Osteoblast (primary cell): ENCODE measurements at regions not wholly inside any gene's neighbourhood (a gene's known extent, or its start where the extent isn't known, plus 50 kb on each side); places are given as distances from the start of the nearest gene placed in this dataset.

Experiments
- DNase-seq: peaks from one replicate; pipeline ENCODE4 v3.0.0; 2011; ENCODE audit warnings: low spot score, mixed read lengths; ENCODE audit not compliant: insufficient read length; ENCODE audit errors: missing footprints
- H2AFZ ChIP-seq: 2 replicates; pipeline ENCODE4 v1.6.0; 2011; ENCODE audit warnings: mild to moderate bottlenecking, low read length
- H3K27ac ChIP-seq: 2 replicates; pipeline ENCODE4 v1.5.1; 2011; ENCODE audit warnings: mild to moderate bottlenecking, low read depth, low read length, moderate library complexity
- H3K27me3 ChIP-seq: 2 replicates; pipeline ENCODE4 v1.6.0; 2012; ENCODE audit warnings: mild to moderate bottlenecking, control low read depth, inconsistent platforms, low read length, moderate library complexity; ENCODE audit not compliant: insufficient read depth
- H3K36me3 ChIP-seq: 2 replicates; pipeline ENCODE4 v1.5.1; 2011; ENCODE audit warnings: mild to moderate bottlenecking, low read length, control low read depth, moderate library complexity; ENCODE audit not compliant: insufficient read depth
- H3K4me1 ChIP-seq: 2 replicates; pipeline ENCODE4 v1.5.1; 2011; ENCODE audit warnings: mild to moderate bottlenecking, low read length, control low read depth, moderate library complexity; ENCODE audit not compliant: insufficient read depth
- H3K4me2 ChIP-seq: 2 replicates; pipeline ENCODE4 v1.6.0; 2011; ENCODE audit warnings: mild to moderate bottlenecking, low read length; ENCODE audit not compliant: insufficient read depth
- H3K4me3 ChIP-seq: fragments of 200-600 bp; sonication (generic); 3 replicates; pipeline ENCODE4 v1.5.1; 2012; ENCODE audit warnings: mild to moderate bottlenecking, low read length, inconsistent platforms; ENCODE audit not compliant: insufficient read depth
- H3K79me2 ChIP-seq: 2 replicates; pipeline ENCODE4 v1.6.0; 2012; ENCODE audit warnings: mild to moderate bottlenecking, low read length, control low read depth, inconsistent platforms; ENCODE audit not compliant: insufficient read depth
- H3K9me3 ChIP-seq: 2 replicates; pipeline ENCODE4 v1.5.1; 2011; ENCODE audit warnings: low read depth, low read length, control low read depth
- H4K20me1 ChIP-seq: 2 replicates; pipeline ENCODE4 v1.6.0; 2012; ENCODE audit warnings: mild to moderate bottlenecking, low read length, control low read depth; ENCODE audit not compliant: insufficient read depth
- CTCF ChIP-seq: IDR thresholded peaks from 2 replicates; pipeline ENCODE4 v1.5.1; 2011; ENCODE audit warnings: mild to moderate bottlenecking, low read depth, low read length, moderate library complexity; ENCODE audit errors: extremely low read depth

GRCh38 chr19:33871605-33872004 is 74.9 kb downstream of the KCTD15 start:
- H3K27ac ChIP-seq = no peak overlapping the region
- H3K4me2 ChIP-seq = no peak overlapping the region
- no peaks in the 10 kb centered on the region for H3K79me2 ChIP-seq
- no peak overlapping the region for H2AFZ ChIP-seq
- no peak for TF ChIP-seq CTCF
- H3K27me3 ChIP-seq = peaks cover 2% of the 10 kb centered on the region
- no peaks in the 10 kb centered on the region for H4K20me1 ChIP-seq
- H3K4me1 ChIP-seq = peaks cover 9% of the 10 kb centered on the region
- H3K9me3 ChIP-seq = no peaks in the 10 kb centered on the region
- H3K4me3 ChIP-seq = no peak overlapping the region
- H3K36me3 ChIP-seq = no peaks in the 10 kb centered on the region
- DNase-seq = no peak

- no peak for TF ChIP-seq CTCF
- Histone ChIP-seq H3K9me3 (no peaks in the 10 kb centered on the region), H3K4me3 (no peak overlapping the region), H3K27me3 (peaks cover 2% of the 10 kb centered on the region), H3K79me2 (no peaks in the 10 kb centered on the region), H3K4me1 (peaks cover 8% of the 10 kb centered on the region), H3K36me3 (no peaks in the 10 kb centered on the region), H3K4me2 (no peak overlapping the region), H3K27ac (no peak overlapping the region), H2AFZ (no peak overlapping the region), H4K20me1 (no peaks in the 10 kb centered on the region)
- DNase-seq = no peak
These were observed 76.0 kb downstream of the KCTD15 start for GRCh38 chr19:33872445-33873320.

GRCh38 chr19:33875071-33875470 is 78.4 kb downstream of the KCTD15 start:
- H3K4me1 ChIP-seq = no peaks in the 10 kb centered on the region
- peaks cover under 1% of the 10 kb centered on the region for H3K27me3 ChIP-seq
- H3K79me2 ChIP-seq = no peaks in the 10 kb centered on the region
- H4K20me1 ChIP-seq = no peaks in the 10 kb centered on the region
- H3K36me3 ChIP-seq = no peaks in the 10 kb centered on the region
- H3K4me2 ChIP-seq = no peak overlapping the region
- no peak overlapping the region for H3K27ac ChIP-seq
- no peak overlapping the region for H3K4me3 ChIP-seq
- no peak for TF ChIP-seq CTCF
- no peak for DNase-seq
- H3K9me3 ChIP-seq = no peaks in the 10 kb centered on the region
- H2AFZ ChIP-seq = no peak overlapping the region

- TF ChIP-seq CTCF = no peak
- no peaks in the 10 kb centered on the region for H3K36me3 ChIP-seq
- H2AFZ ChIP-seq = no peak overlapping the region
- H3K79me2 ChIP-seq = no peaks in the 10 kb centered on the region
- no peak for DNase-seq
- H3K27me3 ChIP-seq = no peaks in the 10 kb centered on the region
- H3K27ac ChIP-seq = no peak overlapping the region
- H4K20me1 ChIP-seq = no peaks in the 10 kb centered on the region
- H3K4me3 ChIP-seq = no peak overlapping the region
- no peaks in the 10 kb centered on the region for H3K4me1 ChIP-seq
- H3K4me2 ChIP-seq = no peak overlapping the region
- no peaks in the 10 kb centered on the region for H3K9me3 ChIP-seq
These were observed 79.5 kb downstream of the KCTD15 start for GRCh38 chr19:33876192-33876591.
